ENCODE measurements at regions not wholly inside any gene's neighbourhood (a gene's known extent, or its start where the extent isn't known, plus 50 kb on each side); places are given as distances from the start of the nearest gene placed in this dataset.

- TF ChIP-seq POLR2A (IDR thresholded peaks at IDR 0.05) (no peak), CTCF (IDR thresholded peaks at IDR 0.05) (no peak), POLR2AphosphoS5 (IDR thresholded peaks at IDR 0.05; ENCODE audit: insufficient read depth in 1 of 2, low read depth in 1 of 2) (no peak)
Observed at GRCh38 chr15:36172955-36173354, 406.5 kb upstream of the CDIN1 start.

All from vagina (tissue), 2 donors.